SW 1271 (cell line): ENCODE measurements at regions not wholly inside any gene's neighbourhood (a gene's known extent, or its start where the extent isn't known, plus 50 kb on each side); places are given as distances from the start of the nearest gene placed in this dataset.
A peak's percentile ranks its signal among the peaks of the same experiment; 100 is the strongest.
"Not testable (repeated sequence)": the region's sequence is repeated elsewhere in the genome, so short reads cannot be mapped to it uniquely, and the experiment has no call there.

Experiments
- DNase-seq, 2 experiments: peaks; one replicate each; lab custom pipeline; 2025; lab: John Stamatoyannopoulos, UW

DNA sequence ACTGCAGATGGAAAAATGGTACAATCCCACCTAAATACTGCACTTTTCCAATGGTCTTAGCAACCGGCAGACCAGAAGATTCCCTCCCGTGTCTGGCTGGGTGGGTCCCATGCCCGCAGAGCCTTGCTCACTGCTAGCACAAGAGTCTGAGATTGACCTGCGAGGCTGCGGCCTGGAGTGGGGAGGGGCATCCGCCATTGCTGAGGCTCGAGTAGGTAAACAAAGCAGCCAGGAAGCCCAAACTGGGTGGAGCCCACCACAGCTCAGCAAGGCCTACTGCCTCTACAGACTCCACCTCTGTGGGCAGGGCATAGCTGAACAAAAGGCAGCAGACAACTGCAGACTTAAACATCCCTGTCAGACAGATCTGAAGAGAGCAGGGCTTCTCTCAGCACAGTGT lies 221.6 kb upstream of the CTNND2 start:
- DNase-seq = no peak

DNA sequence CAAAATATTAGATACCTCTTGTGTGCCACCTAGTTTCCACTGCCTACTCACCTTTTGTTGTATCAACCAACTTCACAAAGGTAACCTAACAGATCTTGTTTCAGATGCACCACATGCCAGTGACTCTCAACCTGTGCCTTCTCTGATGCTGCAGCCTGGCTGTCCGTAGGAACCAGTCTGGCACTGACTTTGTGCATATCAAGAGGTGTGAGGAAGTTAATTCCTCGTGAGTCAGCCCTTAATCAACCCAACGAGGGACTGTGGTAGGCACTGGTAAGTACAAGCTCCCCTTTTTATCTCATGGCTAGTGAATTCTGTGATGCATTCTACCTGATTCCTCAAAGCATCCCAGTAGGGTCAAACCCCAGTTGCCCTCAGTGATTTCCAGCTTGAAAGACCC lies 215.4 kb upstream of the CTNND2 start:
- DNase-seq = no peak

DNA sequence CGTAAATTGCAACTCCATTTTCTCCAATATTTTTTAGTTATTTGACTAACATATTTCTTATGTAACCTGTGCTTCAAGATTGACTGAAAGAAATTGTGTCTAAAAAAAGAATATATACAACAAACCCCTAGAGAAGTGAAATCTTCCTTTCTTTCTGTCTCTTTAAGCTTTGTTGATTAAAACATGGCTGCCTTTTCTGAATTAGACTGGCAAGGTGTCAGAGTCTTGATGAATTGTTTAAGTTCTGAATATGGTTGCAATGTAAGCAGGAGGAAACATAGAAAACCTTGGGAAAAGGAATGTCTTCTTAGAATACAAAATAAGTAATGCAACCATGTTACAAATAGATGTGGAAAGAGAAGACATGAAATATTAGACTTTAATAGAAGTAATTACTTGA lies 209.8 kb upstream of the CTNND2 start:
- no peak for DNase-seq

DNA sequence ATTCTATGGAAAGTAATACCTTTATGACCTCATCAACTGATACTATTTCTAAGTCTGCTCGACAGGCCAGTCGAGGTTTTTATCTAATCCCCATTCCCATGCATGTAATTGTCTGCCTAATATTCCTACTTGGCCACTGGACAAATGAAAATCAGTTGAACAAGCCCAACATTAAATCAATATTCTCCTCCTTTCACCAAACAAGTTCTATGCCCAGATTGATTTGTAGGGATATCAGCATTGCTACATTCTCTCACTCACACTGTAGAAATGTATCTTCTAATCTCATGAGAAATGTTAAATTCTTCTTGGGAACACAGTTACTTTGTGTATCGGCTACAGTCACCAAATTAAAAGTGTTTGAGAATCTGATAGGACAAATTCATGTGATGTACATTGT lies 208.8 kb upstream of the CTNND2 start:
- no peak for DNase-seq

DNA sequence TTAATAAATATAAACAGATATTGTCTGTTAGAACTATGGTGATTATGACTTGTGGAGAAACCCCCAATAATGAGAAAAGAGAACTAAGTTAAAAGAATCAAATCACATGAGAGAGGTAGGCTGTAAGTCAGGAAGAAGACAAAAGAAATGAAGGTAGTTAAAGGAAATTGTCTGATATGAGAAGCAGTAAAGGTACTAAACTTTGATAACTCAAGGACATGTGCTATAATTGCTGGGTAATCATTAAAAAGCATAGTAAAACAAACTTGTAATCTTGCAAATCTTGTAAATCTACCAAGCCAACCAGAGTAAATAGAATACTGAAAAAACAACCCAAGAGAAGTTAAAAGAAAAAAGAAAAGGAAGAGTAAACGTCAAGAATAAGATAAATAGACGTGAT lies 207.0 kb upstream of the CTNND2 start:
- DNase-seq = no peak

DNA sequence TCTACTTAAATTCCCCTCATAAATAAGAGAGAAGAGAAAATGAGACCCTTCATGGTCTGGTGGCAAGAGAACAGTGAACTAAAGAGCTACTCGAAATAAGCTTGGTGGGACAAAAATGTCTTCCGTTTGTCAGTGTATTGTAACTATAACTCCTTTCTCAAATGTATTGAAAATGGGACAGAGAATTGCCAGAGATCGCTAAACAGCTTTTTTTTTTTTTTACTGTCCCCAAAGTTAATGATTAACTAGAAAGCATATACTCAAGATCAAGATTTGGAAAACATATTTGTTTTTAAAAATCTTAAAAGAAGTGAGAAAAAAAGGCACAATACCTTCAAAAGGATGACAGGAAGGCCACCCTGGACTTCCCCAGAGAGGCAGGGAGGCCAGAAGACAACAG lies 206.4 kb upstream of the CTNND2 start:
- no peak for DNase-seq

DNA sequence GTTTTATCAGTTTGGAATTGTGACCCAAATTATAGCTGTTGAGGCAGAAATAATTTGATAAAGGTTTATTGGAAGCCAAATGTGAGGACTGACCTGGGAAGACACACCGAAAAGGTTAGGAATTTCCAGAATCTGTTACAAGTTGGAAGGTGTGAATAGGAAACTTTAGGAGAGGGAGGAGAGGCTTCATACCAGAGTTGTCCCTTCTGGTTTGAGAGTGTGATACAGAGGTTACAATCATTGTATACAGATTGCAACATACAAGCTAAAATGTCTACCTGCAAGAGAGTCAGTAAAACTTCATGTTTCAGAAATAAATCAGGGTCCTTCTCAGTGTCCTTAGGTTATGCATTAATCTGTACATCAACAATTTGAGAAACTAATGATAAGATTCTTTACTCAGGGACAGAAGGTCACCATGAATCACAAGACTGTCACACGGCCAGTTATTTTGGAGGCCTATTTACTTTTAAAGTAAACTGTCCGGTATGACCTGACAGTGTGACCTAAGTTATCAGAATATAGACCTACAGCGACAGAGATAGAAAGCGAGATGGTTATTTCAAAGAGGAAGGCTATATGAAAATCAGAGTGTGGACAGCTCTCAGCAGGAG lies 204.9 kb upstream of the CTNND2 start:
- DNase-seq = no peak

DNA sequence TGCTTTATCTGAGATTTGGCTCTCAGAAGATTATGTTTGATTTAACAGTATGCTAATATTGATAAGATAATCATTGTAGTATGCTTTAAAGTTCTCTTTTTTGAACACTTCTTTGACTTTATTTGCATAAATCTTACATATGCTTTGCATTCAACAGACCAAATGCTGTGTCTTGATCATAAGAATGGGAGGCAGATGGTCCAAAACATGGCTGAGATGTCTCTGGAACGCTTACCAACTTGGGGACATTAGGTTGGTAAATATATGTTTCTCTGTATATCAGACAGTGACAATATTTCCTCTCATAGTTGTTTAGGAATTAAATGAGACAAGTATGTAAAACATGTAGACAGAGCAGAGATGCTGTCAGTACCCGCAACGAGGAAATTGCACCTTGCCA lies 197.9 kb upstream of the CTNND2 start:
- DNase-seq = no peak

DNA sequence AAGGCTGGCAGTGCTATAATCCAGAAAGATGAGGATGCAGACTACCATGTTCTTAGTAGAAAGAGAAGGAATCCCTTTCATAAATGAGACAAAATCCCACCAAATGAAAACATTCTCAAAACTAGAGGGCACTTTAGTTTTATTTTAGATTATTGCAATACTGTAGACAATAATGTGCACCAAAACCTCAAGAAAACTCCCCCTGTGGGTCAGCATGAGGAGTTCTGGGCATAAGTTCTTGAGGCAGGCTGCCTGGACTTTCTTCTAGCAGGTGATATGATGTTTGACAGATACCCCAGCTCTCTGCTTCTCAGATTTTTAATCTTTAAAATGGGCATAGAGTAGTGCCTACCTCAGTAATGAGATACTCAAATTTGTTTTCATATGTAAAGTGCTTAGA lies 196.3 kb upstream of the CTNND2 start:
- no peak for DNase-seq

DNA sequence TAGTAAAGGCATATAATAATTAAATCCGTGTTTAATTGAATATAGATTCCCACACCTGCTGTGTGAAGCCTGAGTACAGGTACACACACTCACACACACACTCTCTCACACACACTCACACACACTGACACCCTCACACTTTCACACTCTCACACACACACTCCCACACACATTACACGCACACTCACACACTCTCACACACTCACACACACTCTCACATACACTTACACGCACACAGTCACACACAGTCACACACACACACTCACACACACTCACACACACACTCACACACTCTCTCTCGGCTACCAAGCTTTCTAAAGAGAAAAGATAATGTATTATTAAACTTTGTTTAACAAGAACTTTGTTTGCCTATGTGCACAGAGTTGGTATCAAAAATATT lies 195.1 kb upstream of the CTNND2 start:
- DNase-seq = no peak

DNA sequence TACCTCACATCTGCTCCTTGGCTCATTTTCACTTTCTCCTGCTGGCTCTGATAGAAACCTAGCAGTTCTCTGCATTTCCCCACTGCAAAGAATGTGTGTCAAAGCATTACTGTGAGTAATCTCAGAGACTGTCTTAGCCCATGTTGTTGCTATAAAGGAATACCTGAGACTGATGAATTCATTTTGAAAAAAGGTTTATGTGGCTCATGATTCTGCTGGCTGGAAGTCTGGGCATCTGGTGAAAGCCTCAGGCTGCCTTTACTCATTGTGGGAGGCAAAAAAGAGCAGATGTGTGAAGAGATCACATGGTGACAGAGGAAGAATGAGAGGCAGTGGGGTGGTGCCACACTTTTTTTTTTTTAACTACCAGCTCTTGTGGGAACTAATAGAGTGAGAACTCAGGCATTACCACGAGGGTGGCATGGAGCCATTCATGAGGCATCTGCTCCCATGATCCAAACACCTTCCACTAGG lies 191.6 kb upstream of the CTNND2 start:
- no peak for DNase-seq

DNA sequence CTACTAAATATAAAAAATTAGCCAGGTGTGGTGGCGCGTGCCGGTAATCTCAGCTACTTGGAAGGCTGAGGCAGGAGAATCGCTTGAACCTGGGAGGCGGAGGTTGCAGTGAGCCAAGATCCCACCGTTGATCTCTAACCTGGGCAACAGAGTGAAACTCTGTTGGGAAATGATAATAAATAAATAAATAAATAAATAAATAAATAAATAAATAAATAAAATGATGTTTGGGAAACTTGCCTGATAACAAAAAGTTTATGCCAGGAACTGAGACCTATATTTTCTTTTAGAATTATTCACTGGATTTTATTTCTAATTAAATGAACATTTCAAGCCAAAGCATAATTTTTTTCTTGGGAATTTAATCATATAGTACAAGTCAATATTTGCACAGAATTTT lies 189.3 kb upstream of the CTNND2 start:
- DNase-seq = no peak

DNA sequence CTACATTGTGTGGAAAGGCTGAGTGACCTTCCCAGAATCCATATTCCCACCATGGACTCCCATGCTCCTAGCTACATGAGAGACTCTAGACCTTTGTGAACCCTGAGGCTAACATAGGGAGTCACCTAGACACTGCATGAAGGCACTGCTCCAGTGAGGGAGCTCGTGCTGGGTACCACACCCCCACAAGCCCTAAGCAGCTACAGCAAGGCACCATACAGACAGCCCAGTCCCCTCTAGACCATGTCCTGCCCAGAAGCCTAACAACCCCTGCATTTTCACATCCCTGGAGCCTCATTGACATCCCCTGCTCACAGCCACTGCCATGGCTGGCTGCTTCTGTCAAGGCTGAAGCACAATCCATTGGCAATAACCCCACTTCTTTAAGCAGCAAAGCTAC lies 176.5 kb upstream of the CTNND2 start:
- no peak for DNase-seq

DNA sequence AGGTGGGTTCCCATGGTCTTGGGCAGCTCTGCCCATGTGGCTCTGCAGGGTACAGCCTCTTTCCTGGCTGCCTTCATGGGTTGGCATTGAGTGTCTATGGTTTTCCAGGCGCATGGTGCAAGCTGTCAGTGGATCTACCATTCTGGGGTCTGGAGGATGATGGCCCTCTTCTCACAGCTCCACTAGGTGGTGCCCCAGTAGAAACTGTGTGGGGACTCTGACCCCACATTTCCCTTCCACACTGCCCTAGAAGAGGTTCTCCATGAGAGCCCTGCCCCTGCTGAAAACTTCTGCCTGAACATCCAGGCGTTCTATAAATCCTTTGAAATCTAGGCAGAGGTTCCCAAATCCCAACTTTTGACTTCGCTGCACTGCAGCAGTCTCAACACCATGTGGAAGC lies 174.0 kb upstream of the CTNND2 start:
- DNase-seq = not testable (repeated sequence)

DNA sequence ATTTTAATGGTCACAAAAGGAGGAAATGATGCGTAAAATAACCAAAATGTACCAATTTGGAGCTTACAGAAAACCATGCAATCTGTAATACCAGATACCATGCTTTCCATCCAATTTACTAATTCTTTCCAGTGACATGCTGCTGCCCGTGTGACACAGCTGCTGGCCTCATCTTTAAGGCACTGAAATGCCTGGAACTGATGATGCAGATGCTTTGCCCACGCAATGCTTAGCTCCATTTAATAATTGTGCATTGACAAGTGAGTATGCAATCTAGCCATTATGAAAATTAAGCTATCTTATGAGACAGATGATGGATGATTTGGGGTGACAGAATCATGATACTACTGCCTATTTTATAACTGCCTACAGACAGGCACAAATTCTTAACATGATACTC lies 169.2 kb upstream of the CTNND2 start:
- DNase-seq = no peak

DNA sequence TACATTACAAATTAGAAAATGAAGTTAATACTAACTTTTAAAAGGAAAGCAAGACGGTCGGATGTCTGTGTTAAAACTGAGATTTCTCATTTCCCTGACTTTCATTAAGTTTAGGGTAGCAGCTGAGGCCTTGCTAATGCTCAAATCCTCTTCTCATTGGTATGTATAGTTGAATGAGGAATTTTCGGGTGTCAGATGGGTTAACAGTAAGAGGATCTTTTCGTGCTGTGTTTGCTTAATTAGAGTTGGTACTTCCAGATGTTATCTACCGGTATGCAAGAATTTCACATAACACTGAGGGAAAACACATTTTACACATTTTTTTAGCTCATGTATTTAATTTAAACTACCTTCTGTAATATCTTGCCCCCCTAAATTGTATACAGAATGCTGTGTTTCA lies 168.2 kb upstream of the CTNND2 start:
- no peak for DNase-seq

DNA sequence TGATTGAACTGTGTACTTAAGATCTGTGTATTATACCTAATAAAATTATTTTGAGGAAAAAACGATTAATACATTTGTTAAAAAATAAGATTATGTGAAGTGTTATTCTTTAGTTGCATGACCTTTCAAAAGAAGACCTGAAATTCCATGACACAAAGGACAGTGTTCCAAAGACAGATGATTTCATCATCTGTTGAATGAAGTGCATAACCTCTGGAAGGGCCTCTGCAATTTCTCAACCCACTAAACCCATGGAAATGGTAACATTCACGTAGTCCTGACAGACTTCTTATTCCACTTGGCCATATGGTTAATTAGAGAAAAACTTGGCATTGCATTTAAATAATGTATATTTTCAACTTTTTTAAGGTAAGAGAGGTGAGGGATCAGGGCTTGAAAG lies 167.2 kb upstream of the CTNND2 start:
- no peak for DNase-seq

DNA sequence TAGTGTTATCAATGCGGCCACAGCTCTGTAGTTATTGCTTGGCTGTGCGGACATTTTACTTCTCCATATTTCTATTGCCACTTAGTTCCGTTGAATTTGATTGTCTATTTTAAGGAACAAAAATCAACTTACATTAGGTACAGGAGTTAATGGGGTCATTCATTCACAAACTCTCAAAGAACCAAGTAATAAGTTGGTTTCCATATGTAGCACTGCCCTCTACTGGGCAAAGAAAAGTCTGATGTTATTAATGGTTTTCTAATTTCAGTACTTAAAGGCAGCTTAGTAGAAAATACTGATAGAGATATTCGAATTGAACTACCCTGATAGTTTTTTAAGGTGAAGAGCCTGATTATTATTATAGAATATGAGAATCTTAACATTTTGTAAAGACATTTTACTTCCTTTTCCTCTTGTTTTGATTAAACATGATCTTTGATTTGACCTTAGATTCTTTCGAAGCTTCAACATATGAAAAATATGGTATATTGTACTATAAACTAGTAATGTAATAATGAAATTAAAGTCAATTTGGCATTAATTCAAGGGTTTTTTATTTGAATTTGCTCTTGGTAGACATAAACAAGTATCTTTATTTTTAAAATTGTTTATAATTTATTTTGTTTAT lies 119.5 kb upstream of the CTNND2 start:
- DNase-seq = peak; percentile 3 to 60

DNA sequence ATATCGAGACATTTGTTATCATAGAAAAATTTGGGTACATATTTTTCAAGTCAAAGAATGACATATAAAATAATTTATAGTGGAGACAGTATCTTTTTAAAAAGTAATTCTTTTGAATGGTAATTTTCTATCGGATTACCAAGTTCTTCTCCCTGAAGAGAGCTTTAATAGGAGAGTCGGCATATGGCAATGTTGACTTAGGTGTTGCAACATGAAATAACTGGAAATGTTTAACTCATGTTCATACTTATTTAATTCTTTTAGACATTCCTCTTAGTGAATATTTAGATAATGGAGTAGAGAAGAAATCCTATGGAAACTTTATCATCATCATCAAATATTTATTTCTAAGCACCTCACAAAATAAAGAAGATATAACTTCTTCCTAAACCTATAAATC lies 118.2 kb upstream of the CTNND2 start:
- DNase-seq = no peak

DNA sequence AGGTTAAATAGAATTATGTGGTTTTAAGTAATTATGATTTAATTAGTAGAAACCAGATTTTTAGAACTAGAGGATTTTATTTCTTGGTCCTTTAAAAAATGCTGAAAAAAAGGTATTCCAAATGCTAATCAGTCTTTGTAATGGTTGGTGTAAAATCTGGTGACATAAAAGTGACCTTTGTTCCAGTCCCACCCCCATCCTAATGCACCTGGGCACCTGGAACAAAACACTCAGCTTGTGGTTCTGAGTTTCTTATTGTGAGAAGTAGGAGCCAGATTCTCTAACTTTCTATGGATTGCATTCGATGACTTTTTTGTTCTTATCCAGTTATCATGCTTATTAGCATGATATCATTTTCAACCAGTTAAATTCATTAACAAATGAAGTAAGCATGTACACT lies 115.1 kb upstream of the CTNND2 start:
- no peak for DNase-seq

DNA sequence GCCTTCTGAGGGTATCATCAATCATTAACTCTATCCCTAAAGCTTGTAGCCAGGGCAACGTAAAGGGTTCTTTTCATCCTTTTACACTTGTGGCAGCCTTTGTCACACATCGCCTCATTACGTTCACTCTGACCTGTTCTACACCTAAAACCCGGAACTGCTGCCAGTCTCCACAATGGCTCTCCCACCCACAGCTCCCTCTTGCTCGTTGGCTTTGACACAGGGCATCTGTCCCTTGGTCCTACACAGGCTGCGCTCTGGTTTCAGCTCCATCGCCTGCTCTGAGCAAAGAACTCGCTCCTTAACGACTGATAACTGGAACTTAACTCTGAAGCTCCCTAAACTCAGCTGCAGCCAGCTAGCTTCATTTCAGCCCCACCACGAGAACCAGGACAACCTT lies 112.8 kb upstream of the CTNND2 start:
- no peak for DNase-seq

DNA sequence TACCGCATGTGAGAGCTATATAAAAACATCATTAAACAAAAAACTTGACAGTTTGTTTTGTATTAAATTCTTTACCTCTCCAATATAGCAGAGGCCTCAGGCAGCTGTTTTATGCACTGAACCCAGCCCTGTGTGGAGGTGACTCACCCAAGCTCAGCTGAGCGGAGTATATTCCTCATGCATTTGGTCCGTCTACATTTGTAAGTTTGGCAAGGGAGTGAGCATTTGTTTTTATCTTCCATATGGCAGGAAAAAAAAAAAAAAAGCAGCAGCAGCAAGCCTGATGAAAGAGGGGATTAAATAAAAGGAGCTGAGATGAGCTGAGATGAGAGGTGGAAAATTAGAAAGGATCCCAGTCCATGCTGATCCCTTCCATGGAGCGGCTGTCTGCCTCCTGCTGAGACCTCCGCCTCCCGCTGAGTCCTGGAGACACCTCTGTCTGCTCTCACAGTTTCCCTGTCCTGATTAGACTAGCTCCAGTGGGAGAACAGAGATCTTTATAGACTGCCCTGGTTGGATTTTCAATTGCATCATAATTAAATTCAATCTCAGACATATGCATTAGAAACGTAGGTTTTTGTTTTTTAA lies 112.0 kb upstream of the CTNND2 start:
- DNase-seq = no peak

DNA sequence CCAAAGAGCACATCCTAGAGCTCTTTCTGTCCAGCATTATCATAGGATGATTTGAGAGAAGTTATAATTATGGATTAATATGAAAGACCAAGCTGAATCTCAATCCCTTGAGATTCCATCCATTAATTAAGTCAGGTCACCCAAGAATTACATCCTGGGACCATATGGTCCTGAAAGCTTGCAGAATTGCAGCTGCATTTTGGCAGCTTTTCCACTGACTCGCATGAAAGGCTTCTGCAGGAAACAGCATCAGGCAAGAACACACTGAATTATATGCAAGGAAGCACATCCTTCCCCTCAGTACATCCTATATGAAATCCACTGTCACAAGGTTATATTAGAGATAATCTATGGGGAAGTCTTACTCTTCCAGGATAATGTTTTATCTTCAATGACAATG lies 109.1 kb upstream of the CTNND2 start:
- no peak for DNase-seq

DNA sequence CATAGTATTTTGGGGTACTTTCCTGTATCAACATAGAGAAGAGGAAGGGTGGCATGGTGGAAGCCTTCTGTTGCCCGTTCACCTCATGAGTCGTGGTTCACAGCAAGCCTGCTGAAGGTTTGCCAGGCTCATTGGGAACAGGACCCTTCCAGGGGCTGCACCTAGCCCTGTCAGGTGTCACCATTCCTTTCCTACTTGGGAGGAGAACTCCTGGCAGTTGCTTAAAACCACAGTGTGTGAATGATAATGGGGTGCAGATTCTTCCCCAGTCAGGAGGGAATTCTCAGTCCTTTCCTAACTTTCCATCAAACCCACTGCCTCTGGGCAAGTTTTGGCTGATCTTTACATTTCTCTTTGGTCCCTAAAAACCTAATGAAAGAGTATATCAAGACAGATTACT lies 99.4 kb upstream of the CTNND2 start:
- DNase-seq = no peak
